Panc1 (cell line): ENCODE measurements at regions not wholly inside any gene's neighbourhood (a gene's known extent, or its start where the extent isn't known, plus 50 kb on each side); places are given as distances from the start of the nearest gene placed in this dataset.

Experiments
- ATAC-seq: fragments of 200-7000 bp; cut with Tn5 transposase; 2 replicates; pipeline ENCODE4 v1.9.1; 2020; ENCODE audit warnings: mild to moderate bottlenecking, moderate library complexity
- BruUV-seq: library from RNA; stranded (reverse); fragments of 400-500 nt; replicated peaks from 2 replicates; lab custom pipeline; 2021; lab: Mats Ljungman, UMichigan
- CTCF ChIA-PET: fragments of 300-600 bp; sonication (Branson Sonifier 250); formaldehyde crosslinking; loops from one replicate; lab custom pipeline; 2022; ENCODE audit warnings: antibody characterized with exemption; lab: Charles Lee
- POLR2A ChIA-PET: fragments of 300-600 bp; sonication (Branson Sonifier 250); formaldehyde crosslinking; loops from one replicate; lab custom pipeline; 2022; ENCODE audit warnings: antibody characterized with exemption; lab: Charles Lee
- DNase-seq: peaks from one replicate; pipeline ENCODE4 v3.0.0-alpha.2; 2010; ENCODE audit warnings: low read depth, low spot score
- H3K27ac ChIP-seq: 2 replicates; pipeline ENCODE4 v1.5.1; 2011; ENCODE audit warnings: mild to moderate bottlenecking, low read length, inconsistent platforms
- H3K27me3 ChIP-seq: fragments of 200-500 bp; sonication (Bioruptor generic); 2 replicates; pipeline ENCODE4 v1.6.0; 2014; ENCODE audit warnings: low read length, inconsistent platforms; ENCODE audit not compliant: control insufficient read depth, insufficient read depth
- H3K36me3 ChIP-seq: fragments of 200-500 bp; sonication (Bioruptor generic); 2 replicates; pipeline ENCODE4 v1.5.1; 2014; ENCODE audit warnings: inconsistent platforms, mild to moderate bottlenecking, low read length, moderate library complexity; ENCODE audit not compliant: control insufficient read depth, insufficient read depth
- H3K4me1 ChIP-seq: 2 replicates; pipeline ENCODE4 v1.5.1; 2011; ENCODE audit warnings: inconsistent platforms, mild to moderate bottlenecking, low read length, moderate library complexity; ENCODE audit not compliant: control insufficient read depth, insufficient read depth
- H3K4me3 ChIP-seq, 2 experiments: 2 replicates each; pipeline ENCODE4 v1.5.1; 2011 to 2012; ENCODE audit warnings: low read depth in 2 of 2, low read length in 2 of 2, mild to moderate bottlenecking in 2 of 2, inconsistent platforms in 1 of 2, moderate library complexity in 1 of 2
- H3K9me3 ChIP-seq: fragments of 200-500 bp; sonication (Bioruptor generic); 2 replicates; pipeline ENCODE4 v1.5.1; 2014; ENCODE audit warnings: low read depth, mild to moderate bottlenecking, inconsistent platforms, low read length, moderate library complexity; ENCODE audit not compliant: control insufficient read depth, insufficient read depth
- CTCF ChIP-seq: fragments of 450-650 bp; IDR thresholded peaks from 2 replicates; pipeline ENCODE4 v1.5.1; 2017; ENCODE audit warnings: mild to moderate bottlenecking
- POLR2AphosphoS5 ChIP-seq: IDR thresholded peaks from 2 replicates; pipeline ENCODE4 v1.6.1; 2012; ENCODE audit warnings: mild to moderate bottlenecking, low read depth, low read length, moderate library complexity
- SIN3A ChIP-seq: IDR thresholded peaks from 2 replicates; pipeline ENCODE4 v1.6.1; 2012; ENCODE audit warnings: low read depth, mild to moderate bottlenecking, low read length, moderate library complexity, borderline replicate concordance; ENCODE audit not compliant: insufficient read depth
- TCF7L2 ChIP-seq: IDR thresholded peaks from 2 replicates; pipeline ENCODE4 v1.6.1; 2011; ENCODE audit warnings: mild to moderate bottlenecking, low read depth, low read length, inconsistent platforms
- in situ Hi-C: cut with HindIII; loops from 2 replicates; pipeline ENCODE4 v1.10.0; 2016; ENCODE audit warnings: low sequenced_read_pairs, low pct_unique_long_range_greater_than_20kb
- intact Hi-C: fragments of 100-400 bp; cut with micrococcal nuclease; formaldehyde crosslinking; loops from one replicate; pipeline ENCODE4 v1.10.0; 2022; ENCODE audit not compliant: unreplicated experiment
- TF ChIP-seq, protein P1 (sequence below), 2 experiments: IDR thresholded peaks; 2 replicates each; pipeline ENCODE4 v1.6.1; 2011 to 2012; ENCODE audit warnings: low read depth in 2 of 2, control low read depth in 1 of 2, low read length in 1 of 2, mild to moderate bottlenecking in 1 of 2, moderate library complexity in 1 of 2; ENCODE audit not compliant: insufficient read depth in 1 of 2

GRCh38 chr14:97187916-97188315, 390.7 kb downstream of the VRK1 start:
- ChIA-PET POLR2A (no interaction called here), CTCF (no interaction called here)
- intact Hi-C loops (no loop called here), in situ Hi-C loops (no loop called here)
- Histone ChIP-seq H3K9me3 (no peaks in the 10 kb centered on the region), H3K27me3 (no peaks in the 10 kb centered on the region; the same call in 1 of the 2 replicates), H3K4me3 (no peak overlapping the region), H3K27ac (no peak overlapping the region), H3K4me1 (no peaks in the 10 kb centered on the region), H3K36me3 (no peaks in the 10 kb centered on the region)
- TF ChIP-seq, protein P1, sequence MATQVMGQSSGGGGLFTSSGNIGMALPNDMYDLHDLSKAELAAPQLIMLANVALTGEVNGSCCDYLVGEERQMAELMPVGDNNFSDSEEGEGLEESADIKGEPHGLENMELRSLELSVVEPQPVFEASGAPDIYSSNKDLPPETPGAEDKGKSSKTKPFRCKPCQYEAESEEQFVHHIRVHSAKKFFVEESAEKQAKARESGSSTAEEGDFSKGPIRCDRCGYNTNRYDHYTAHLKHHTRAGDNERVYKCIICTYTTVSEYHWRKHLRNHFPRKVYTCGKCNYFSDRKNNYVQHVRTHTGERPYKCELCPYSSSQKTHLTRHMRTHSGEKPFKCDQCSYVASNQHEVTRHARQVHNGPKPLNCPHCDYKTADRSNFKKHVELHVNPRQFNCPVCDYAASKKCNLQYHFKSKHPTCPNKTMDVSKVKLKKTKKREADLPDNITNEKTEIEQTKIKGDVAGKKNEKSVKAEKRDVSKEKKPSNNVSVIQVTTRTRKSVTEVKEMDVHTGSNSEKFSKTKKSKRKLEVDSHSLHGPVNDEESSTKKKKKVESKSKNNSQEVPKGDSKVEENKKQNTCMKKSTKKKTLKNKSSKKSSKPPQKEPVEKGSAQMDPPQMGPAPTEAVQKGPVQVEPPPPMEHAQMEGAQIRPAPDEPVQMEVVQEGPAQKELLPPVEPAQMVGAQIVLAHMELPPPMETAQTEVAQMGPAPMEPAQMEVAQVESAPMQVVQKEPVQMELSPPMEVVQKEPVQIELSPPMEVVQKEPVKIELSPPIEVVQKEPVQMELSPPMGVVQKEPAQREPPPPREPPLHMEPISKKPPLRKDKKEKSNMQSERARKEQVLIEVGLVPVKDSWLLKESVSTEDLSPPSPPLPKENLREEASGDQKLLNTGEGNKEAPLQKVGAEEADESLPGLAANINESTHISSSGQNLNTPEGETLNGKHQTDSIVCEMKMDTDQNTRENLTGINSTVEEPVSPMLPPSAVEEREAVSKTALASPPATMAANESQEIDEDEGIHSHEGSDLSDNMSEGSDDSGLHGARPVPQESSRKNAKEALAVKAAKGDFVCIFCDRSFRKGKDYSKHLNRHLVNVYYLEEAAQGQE (IDR thresholded peaks at IDR 0.05; ENCODE audit: insufficient read depth in 1 of 2, low read depth in 2 of 2, low read length in 1 of 2), result no peak
- no peak for TF ChIP-seq SIN3A
- TF ChIP-seq TCF7L2, result no peak
- no peak for TF ChIP-seq POLR2AphosphoS5
- TF ChIP-seq CTCF, result no peak
- DNase-seq (no peak), ATAC-seq (no peak)
- no TSS peak for BruUV-seq

- Histone ChIP-seq H3K9me3 (no peaks in the 10 kb centered on the region), H3K27me3 (no peaks in the 10 kb centered on the region), H3K27ac (no peak overlapping the region), H3K36me3 (no peaks in the 10 kb centered on the region), H3K4me3 (no peak overlapping the region), H3K4me1 (no peaks in the 10 kb centered on the region)
- DNase-seq (no peak), ATAC-seq (no peak)
- no TSS peak for BruUV-seq
- in situ Hi-C loops, result no loop called here
- TF ChIP-seq, protein P1 (IDR thresholded peaks at IDR 0.05; ENCODE audit: insufficient read depth in 1 of 2, low read depth in 2 of 2, low read length in 1 of 2), result no peak
- TF ChIP-seq TCF7L2 (no peak), SIN3A (no peak), CTCF (no peak), POLR2AphosphoS5 (no peak)
- ChIA-PET POLR2A (no interaction called here), CTCF (interaction anchor here (0.7 kb wide), 1 partner anchor 457 kb away, joined by 3 read pairs; no protein-coding TSS in a partner anchor)
- intact Hi-C loops, result no loop called here
These were observed 399.2 kb downstream of the VRK1 start for GRCh38 chr14:97196336-97196735.
